GM18909 (cell line): ENCODE measurements at regions not wholly inside any gene's neighbourhood (a gene's known extent, or its start where the extent isn't known, plus 50 kb on each side); places are given as distances from the start of the nearest gene placed in this dataset.
"Not testable (repeated sequence)": the region's sequence is repeated elsewhere in the genome, so short reads cannot be mapped to it uniquely, and the experiment has no call there.

Source experiments
- ATAC-seq: cut with Tn5 transposase; IDR thresholded peaks from one replicate; pipeline ENCODE4 v1.9.1; 2021; ENCODE audit warnings: mild to moderate bottlenecking; ENCODE audit not compliant: unreplicated experiment, poor library complexity

GRCh38 chr4:26017961-26018700 lies 104.1 kb downstream of the SMIM20 start:
- not testable (repeated sequence) for ATAC-seq

DNA sequence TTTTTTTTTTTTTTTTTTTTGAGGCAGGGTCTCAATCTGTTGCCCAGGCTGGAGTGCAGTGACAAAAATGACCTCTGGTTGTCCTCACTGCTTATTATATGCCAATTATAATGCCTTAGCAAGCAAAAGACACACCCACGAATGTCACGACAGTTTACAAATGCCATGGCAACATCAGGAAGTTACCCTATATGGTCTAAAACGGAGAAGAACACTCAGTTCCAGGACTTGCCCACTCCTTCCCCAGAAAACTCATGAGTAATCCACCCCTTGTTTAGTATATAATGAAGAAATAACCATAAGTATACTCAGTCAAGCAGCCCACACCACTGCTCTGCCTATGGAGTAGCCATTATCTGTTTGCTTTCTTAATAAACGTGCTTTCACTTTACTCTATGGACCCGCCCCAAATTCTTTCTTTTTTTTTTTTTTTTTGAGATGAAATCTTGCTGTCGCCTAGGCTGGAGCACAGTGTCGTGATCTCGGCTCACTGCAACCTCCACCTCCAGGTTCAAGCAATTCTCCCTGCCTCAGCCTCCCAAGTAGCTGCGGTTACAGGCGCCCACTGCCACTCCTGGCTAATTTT lies 106.2 kb downstream of the SMIM20 start:
- no peak for ATAC-seq

GRCh38 chr4:26020881-26021280 lies 106.9 kb downstream of the SMIM20 start:
- ATAC-seq: no peak

DNA sequence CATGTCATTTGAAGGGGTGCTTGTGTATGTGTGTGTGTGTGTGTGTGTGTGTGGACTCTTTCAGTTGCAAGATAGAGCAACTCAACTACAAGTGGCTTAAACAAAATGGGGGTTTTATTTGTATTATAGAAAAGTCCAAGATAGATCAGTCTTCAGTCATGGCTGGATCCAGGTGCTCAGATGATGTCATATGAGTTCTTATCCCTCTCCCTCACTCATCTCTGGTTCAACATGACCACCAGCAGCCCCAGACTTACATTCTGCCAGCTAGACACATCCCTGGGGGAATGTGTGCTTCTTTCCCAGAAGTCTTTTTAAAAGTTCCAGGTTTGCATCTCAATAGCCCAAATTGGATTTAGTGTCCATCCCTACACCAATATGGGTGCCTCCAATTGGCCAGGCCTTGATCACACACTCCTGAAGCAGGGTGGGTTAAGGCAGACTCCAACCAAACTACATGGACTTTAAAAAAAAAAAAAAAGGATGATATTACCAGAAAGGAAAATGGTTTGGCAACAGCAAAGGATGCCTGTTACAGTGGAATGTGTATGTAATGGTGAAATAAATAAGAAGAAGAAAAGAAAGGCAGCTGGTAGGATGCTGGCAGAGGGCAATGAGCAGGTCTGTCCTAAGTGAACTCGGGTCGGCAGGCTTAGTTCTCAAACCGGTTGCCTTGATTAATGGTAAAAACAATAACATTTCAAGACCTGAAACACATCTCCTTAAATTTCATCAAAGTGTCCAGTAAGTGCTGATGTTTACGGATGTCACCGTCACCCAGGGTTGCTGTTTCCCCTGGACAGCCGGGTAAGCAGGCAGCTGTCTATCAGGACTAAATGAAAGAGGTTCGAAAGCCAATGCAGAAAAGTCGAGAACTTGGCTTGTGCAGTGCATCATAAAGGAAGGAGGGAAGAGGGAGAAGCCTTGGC lies 107.7 kb downstream of the SMIM20 start:
- ATAC-seq: no peak

DNA sequence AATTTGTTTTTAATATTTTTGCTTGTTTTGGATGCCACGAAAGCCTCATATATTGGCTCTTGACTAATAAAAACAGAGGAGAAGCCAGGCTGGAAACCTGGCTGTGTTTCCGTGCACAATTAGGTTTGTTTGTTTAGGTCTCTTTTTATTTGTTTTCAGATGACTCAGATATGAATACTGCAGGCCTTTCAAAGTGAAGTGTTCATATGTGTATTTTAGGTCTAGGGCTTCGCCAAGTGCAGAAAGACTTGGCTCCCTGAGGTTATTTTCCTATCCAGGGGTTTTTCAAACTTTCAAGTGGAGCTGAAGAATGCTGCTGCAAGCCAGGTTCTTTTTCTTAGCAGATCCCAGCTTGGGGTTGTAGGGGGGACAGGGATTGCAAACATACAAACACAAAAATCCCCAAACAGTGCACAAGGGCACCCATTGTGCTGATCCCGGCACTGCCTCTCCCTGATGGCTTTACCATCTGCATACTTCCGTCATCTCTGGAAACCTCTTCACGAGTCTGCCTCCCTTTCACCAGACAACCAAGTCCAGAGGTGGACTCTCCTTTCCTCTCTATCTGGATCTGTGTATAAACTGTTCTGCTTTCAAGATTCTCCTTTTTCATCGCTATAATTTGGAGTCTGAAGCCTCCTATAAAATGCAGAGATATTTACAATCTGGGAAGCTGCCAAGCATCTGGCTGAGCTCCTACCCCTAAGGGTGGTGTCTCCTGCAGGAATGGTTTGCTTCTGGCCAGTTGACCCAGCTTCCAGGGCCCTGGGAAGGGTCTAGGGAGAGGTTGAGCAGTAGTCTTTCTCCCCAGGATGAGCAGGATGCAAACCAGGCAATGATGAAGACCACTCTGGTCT lies 108.6 kb downstream of the SMIM20 start:
- no peak for ATAC-seq

- no peak for ATAC-seq
Measured at GRCh38 chr4:26023203-26023972, 109.4 kb downstream of the SMIM20 start.

DNA sequence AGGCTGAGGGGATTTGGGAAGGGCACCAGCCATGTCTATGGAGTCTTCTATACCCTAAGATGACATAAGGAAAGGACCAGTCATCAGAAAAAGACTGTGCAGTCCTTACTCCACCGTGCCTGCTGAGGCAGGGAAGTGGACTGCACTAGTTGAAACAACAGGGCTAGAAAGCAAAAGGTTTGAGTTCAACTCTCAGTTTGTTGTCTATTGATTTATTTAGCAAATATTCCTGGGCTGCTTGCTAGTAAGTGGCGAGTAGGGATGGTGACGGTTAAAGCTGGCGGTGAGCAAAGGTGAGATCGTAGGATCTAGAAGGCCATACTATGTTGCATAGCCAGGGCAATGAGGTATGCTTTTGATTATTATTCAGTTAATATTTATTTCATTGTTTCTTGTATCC lies 110.1 kb downstream of the SMIM20 start:
- no peak for ATAC-seq

DNA sequence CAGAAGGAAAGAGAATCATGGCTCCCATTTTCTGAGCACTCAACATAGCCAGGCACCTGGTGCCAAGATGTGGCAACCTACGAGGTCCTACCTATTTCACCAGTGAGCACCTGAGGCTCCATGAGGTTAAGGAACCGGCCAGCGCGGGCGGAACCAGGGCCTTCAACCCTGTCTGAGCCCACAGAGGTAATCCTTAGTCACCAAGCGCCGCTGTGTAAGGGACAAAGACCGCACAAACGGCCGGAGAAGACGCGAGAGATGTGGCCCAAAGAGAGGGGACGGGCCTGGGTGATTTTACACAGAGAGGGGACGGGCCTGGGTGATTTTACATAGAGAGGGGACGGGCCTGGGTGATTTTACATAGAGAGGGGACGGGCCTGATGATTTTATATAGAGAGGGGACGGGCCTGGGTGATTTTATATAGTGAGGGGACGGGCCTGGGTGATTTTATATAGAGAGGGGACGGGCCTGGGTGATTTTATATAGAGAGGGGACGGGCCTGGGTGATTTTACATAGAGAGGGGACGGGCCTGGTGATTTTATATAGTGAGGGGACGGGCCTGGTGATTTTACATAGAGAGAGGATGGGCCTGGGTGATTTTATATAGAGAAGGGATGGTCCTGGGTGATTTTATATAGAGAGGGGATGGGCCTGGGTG lies 114.2 kb downstream of the SMIM20 start:
- ATAC-seq: no peak

DNA sequence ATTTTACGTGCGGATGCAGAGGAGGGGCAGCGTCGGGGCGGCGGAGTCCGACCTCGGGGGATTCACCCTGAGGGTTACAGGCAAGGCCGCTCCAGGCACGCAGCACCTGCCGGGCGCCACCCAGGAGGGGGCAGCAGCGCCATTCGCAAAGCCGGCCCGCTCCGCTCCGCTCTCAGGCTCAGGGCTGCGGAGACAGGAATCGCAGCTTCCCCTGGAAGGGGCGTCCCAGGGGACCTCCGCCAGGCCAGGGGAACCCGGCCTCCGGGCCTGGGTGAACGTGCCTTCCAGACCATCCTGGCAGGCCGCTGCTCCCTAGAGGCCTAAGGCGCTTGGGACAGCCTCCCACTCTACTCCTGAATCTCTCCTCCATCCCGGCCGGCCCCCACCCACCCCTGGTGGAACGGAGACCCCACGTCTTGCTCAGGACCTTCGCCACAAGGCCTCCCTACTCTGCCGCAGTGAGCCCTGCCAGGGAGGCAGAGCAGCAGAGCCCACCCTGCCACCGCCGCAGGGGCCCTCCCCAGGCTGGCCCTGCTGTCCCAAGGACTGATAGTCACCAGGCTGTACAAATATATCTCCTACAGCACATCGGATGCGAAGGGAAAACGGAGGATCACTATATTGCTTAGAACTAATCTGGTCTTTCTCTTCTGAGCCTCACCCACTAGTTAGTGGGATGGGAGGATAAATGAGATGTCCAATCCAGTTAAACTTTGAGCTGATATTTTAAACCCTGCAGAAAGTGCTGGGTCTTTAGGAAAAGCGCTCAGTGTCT lies 115.0 kb downstream of the SMIM20 start:
- ATAC-seq: peak; percentile 96

DNA sequence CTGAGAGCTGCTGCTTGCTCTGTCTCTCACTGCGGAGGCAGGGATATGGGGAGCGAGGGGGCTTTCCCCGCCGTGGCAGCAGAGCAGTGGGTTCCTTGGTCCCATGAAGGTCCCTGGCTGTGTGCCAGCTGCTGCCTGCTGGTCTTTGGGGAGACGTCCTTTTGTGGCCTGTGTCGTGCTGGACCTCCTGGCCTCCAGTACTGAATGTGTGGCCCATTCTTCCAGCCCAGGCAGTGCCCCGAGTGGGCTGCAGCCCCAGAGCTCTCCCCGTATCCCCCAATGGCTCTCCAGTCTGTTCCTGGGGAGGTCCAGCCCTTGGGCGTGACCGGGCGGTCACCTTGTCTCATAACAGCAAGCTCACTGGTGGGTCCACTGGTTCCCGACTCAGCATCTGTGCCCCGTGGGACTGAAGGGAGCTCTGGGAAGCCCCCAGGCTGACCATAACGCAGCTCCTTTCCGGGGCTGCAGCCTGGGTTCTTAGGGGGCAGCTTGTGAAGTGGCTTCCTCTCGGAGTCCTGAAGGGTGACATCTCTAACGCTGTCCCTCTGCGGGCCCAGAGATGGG lies 115.6 kb downstream of the SMIM20 start:
- no peak for ATAC-seq

DNA sequence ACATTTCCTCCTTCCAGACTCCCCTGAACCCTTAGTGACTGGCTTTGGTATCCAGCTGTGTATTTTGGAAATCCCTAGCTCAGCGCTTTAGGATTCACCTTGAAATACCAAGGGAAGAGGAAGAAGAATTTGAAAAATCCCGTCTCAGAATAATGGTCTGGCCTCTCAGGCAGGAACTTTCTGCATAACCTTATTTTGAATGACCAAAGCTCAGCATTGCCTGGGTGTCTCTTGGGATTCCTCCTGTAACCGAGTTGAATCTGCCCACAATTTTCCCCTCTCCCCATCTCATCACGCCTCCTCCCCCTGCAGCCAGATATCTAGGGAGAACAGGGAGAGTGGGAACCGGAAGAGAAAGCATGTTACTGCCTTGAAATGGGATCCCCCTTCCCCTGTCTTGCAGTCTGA lies 116.2 kb downstream of the SMIM20 start:
- no peak for ATAC-seq

DNA sequence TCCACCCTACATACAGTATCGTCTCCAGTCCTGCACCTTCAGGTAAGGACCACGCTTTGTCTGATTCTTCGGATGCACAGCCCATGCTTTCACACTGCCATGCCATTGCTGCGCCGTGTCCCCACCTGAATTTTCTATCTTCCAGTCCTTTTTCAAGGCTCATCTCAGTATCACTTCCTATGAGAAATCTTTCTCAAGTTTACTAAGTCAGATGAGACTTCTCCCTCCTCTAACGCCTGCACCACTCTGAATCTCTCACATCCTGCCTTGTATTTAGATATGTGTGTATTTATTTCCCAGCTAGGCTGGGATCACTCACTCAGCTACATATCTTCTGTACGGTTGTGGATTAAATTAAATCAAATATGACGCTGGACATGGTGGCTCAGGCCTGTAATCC lies 116.8 kb downstream of the SMIM20 start:
- no peak for ATAC-seq

GRCh38 chr4:26031704-26032103 lies 117.7 kb downstream of the SMIM20 start:
- ATAC-seq: no peak

DNA sequence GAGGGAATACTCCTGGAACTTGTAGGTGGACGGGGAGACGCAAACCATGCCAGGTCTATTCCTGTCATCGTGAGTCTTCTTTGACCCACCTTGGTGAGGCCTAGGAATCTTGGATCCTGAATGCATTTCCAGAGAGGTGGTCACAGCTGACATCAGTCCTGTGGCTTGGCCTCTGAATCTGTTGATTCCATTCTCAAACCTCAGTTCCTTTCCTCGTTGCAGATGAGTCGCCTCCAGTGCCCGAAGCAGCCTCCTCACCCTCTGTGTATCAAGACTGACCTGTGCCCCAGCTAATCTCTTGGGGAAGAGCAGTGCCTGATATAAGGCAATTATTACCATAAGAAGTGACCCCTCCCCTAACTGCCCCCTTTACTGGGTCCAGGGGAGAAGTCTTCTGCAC lies 118.1 kb downstream of the SMIM20 start:
- no peak for ATAC-seq

- ATAC-seq: no peak
Measured at GRCh38 chr4:26032630-26033317, 118.8 kb downstream of the SMIM20 start.

- no peak for ATAC-seq
Measured at GRCh38 chr4:26033389-26033788, 119.4 kb downstream of the SMIM20 start.

- peak; percentile 61 for ATAC-seq
Measured at GRCh38 chr4:26034849-26035248, 120.8 kb downstream of the SMIM20 start.
